ENCODE measurements at regions not wholly inside any gene's neighbourhood (a gene's known extent, or its start where the extent isn't known, plus 50 kb on each side); places are given as distances from the start of the nearest gene placed in this dataset.

GRCh38 chr2:180739070-180739469, 241.3 kb upstream of the UBE2E3 start:
- no peak for TF ChIP-seq CTCF (IDR thresholded peaks at IDR 0.05; ENCODE audit: insufficient read depth, low read length, poor library complexity, severe bottlenecking)
- no peak for TF ChIP-seq EZH2phosphoT487 (conservative IDR thresholded peaks at IDR 0.05; ENCODE audit: low read length)

All from SU-DHL-6 (cell line).